ENCODE measurements at regions not wholly inside any gene's neighbourhood (a gene's known extent, or its start where the extent isn't known, plus 50 kb on each side); places are given as distances from the start of the nearest gene placed in this dataset.

DNA sequence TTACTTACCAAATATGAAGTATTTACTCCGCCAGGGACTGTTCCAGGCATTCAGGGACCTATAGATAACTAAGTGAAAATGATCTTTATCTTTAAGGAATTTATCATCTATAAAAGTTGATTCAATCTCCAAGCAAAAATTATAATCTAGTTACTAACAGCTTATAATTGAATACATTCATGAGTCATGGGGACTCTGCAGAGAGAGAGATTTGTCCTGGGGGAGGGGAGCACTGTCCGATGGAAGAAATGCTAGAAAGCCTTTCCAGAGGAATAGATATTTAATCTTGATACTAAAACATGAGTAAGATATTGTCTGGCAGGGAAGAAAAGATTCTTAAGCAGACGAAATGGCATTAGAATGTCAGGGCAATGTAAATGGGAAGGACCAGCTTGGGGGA, 139.3 kb downstream of the CD164 start:
- TF ChIP-seq CTCF (IDR thresholded peaks at IDR 0.05) (no peak), POLR2A (IDR thresholded peaks at IDR 0.05) (no peak)

Data from adrenal gland (tissue), 5 donors.